Keratinocyte (primary cell): ENCODE measurements at regions not wholly inside any gene's neighbourhood (a gene's known extent, or its start where the extent isn't known, plus 50 kb on each side); places are given as distances from the start of the nearest gene placed in this dataset.

Experiments
- DNase-seq: peaks from one replicate; pipeline ENCODE4 v3.0.0-alpha.2; 2011; ENCODE audit warnings: low read depth, missing footprints, low spot score
- FAIRE-seq: peaks from 2 replicates; lab custom pipeline; 2011; peaks lifted over from hg19 to GRCh38; lab: Jason Lieb, UNC
- H2AFZ ChIP-seq: 2 replicates; pipeline ENCODE4 v1.6.0; 2012; ENCODE audit warnings: low read length, control low read depth, inconsistent platforms; ENCODE audit not compliant: control insufficient read depth
- H3K27ac ChIP-seq: 2 replicates; pipeline ENCODE4 v1.5.1; 2011; ENCODE audit warnings: low read length; ENCODE audit not compliant: control insufficient read depth, insufficient read depth
- H3K27me3 ChIP-seq: 3 replicates; pipeline ENCODE4 v1.6.0; 2011; ENCODE audit warnings: low read length; ENCODE audit not compliant: control insufficient read depth, insufficient read depth; ENCODE audit errors: extremely low read depth
- H3K36me3 ChIP-seq, 2 experiments: 2 replicates in 1 of 2; 3 replicates in 1 of 2; pipeline ENCODE4 v1.5.1; 2011; ENCODE audit warnings: low read length in 2 of 2, mild to moderate bottlenecking in 1 of 2; ENCODE audit not compliant: control insufficient read depth in 2 of 2, insufficient read depth in 2 of 2; ENCODE audit errors: extremely low read depth in 1 of 2
- H3K4me1 ChIP-seq: 3 replicates; pipeline ENCODE4 v1.5.1; 2011; ENCODE audit warnings: low read length; ENCODE audit not compliant: control insufficient read depth, insufficient read depth; ENCODE audit errors: extremely low read depth
- H3K4me2 ChIP-seq: 3 replicates; pipeline ENCODE4 v1.6.0; 2011; ENCODE audit warnings: low read depth, low read length; ENCODE audit not compliant: control insufficient read depth, insufficient read depth; ENCODE audit errors: extremely low read depth
- H3K4me3 ChIP-seq, 3 experiments: fragments of 200-600 bp in 1 of 3; sonication (generic) in 1 of 3; 2 replicates in 2 of 3; 3 replicates in 1 of 3; pipeline ENCODE4 v1.5.1; 2011 to 2016; ENCODE audit warnings: low read length in 3 of 3, mild to moderate bottlenecking in 3 of 3, control low read depth in 2 of 3, inconsistent platforms in 1 of 3, low read depth in 1 of 3, mixed read lengths in 1 of 3, mixed run types in 1 of 3, moderate library complexity in 1 of 3; ENCODE audit not compliant: control insufficient read depth in 2 of 3, insufficient read depth in 2 of 3; ENCODE audit errors: extremely low read depth in 1 of 3
- H3K79me2 ChIP-seq: 2 replicates; pipeline ENCODE4 v1.6.0; 2012; ENCODE audit warnings: low read length; ENCODE audit not compliant: control insufficient read depth, insufficient read depth
- H3K9ac ChIP-seq: 3 replicates; pipeline ENCODE4 v1.6.0; 2011; ENCODE audit warnings: low read length; ENCODE audit not compliant: control insufficient read depth, insufficient read depth; ENCODE audit errors: extremely low read depth
- H3K9me1 ChIP-seq: 3 replicates; pipeline ENCODE4 v1.6.0; 2011; ENCODE audit warnings: low read length; ENCODE audit not compliant: control insufficient read depth, insufficient read depth; ENCODE audit errors: extremely low read depth
- H3K9me3 ChIP-seq: 2 replicates; pipeline ENCODE4 v1.5.1; 2012; ENCODE audit warnings: low read depth, low read length; ENCODE audit not compliant: control insufficient read depth
- H4K20me1 ChIP-seq: 3 replicates; pipeline ENCODE4 v1.6.0; 2011; ENCODE audit warnings: low read length; ENCODE audit not compliant: control insufficient read depth, insufficient read depth; ENCODE audit errors: extremely low read depth
- CTCF ChIP-seq, 3 experiments: IDR thresholded peaks in 1 of 3; conservative IDR thresholded peaks in 1 of 3; optimal IDR thresholded peaks in 1 of 3; 2 replicates in 2 of 3; 3 replicates in 1 of 3; pipeline versions ENCODE3 to v1.5.1; 2011; ENCODE audit warnings: low read length in 3 of 3, mild to moderate bottlenecking in 3 of 3, moderate library complexity in 2 of 3, control low read depth in 1 of 3, inconsistent platforms in 1 of 3; ENCODE audit not compliant: insufficient read depth in 2 of 3; ENCODE audit errors: extremely low read depth in 1 of 3
- EZH2 ChIP-seq: IDR thresholded peaks from one replicate; pipeline ENCODE4 v1.6.1; 2012; ENCODE audit warnings: inconsistent platforms, mild to moderate bottlenecking, low read length, moderate library complexity
- dilution Hi-C: fragments of 300-500 bp; cut with MboI; formaldehyde crosslinking; loops from one replicate; pipeline ENCODE4 v1.7.0; 2020; ENCODE audit warnings: low sequenced_read_pairs; ENCODE audit not compliant: extremely low pct_ligation_motif_present

DNA sequence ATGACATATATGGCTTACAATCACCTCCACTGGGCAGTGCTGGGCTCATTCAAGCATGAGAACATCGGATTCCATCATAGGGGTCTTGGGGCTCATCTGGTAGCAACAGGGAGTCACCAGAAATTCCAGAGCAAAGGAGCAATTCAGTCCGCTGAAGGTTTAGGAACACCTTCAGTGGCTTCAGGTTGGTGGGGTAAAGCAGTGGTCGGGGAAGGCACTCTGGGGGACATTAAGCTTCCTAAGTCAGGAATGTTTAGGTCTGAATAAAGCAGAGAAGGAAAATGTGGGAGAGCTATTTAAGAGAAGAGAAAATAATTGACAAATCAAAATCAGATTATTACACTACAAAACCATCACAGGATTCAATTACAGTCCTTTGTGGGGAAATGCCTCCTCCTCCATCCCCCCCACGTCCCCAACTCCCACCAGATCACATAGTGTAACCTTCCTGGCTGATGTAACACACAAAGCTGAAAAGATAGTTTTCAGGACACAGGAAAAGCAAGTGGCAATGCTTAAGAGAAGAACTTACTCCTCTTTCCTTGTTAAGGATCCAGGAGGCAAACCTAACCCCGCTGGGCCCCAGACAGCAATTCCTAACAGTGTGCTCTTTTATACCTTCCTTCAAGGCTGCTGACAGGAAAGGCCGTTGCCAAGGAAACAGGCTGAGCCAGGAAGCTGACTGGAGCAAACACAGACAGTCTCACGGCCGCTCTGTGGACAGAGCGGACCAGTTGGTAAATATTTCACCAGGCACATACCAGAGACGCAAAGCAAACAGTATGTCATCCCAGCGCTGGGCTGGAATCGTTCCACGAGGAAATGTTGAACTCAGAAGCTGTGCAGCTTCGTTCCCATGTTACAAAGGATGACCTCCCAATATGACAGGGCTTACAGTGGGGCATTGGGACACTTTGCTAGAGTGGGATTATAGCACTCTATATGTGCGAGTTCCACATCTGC lies 57.5 kb upstream of the LMCD1 start:
- H3K4me1 ChIP-seq, result no peaks in the 10 kb centered on the region
- H3K9me3 ChIP-seq, result no peaks in the 10 kb centered on the region
- H3K9me1 ChIP-seq, result no peaks in the 10 kb centered on the region
- no peaks in the 10 kb centered on the region for H3K27me3 ChIP-seq
- dilution Hi-C loops, result no loop called here
- no peak overlapping the region for H3K9ac ChIP-seq
- DNase-seq (no peak), FAIRE-seq (no peak)
- no peaks in the 10 kb centered on the region for H4K20me1 ChIP-seq
- no peaks in the 10 kb centered on the region for H3K79me2 ChIP-seq
- H3K4me2 ChIP-seq, result no peak overlapping the region
- no peak overlapping the region for H3K27ac ChIP-seq
- TF ChIP-seq EZH2, result no peak
- TF ChIP-seq CTCF (optimal IDR thresholded peaks at IDR 0.05 in 1 of 3, IDR thresholded peaks at IDR 0.05 in 1 of 3, conservative IDR thresholded peaks at IDR 0.05 in 1 of 3; ENCODE audit: extremely low read depth in 1 of 3, insufficient read depth in 2 of 3, low read length in 3 of 3), result no peak
- no peak overlapping the region for H3K4me3 ChIP-seq
- no peaks in the 10 kb centered on the region for H3K36me3 ChIP-seq
- H2AFZ ChIP-seq, result no peak overlapping the region

- no peak overlapping the region for H3K9ac ChIP-seq
These were observed 56.7 kb upstream of the LMCD1 start for GRCh38 chr3:8444883-8445282.

More at GRCh38 chr3:8444883-8445282, 56.7 kb upstream of the LMCD1 start:
- Histone ChIP-seq H4K20me1 (no peaks in the 10 kb centered on the region), H3K4me3 (no peak overlapping the region), H3K36me3 (no peaks in the 10 kb centered on the region), H3K79me2 (no peaks in the 10 kb centered on the region), H3K9me1 (no peaks in the 10 kb centered on the region), H3K27ac (no peak overlapping the region), H2AFZ (no peak overlapping the region), H3K4me1 (no peaks in the 10 kb centered on the region), H3K27me3 (no peaks in the 10 kb centered on the region), H3K4me2 (no peak overlapping the region), H3K9me3 (no peaks in the 10 kb centered on the region)
- TF ChIP-seq EZH2 (no peak), CTCF (optimal IDR thresholded peaks at IDR 0.05 in 1 of 3, IDR thresholded peaks at IDR 0.05 in 1 of 3, conservative IDR thresholded peaks at IDR 0.05 in 1 of 3; ENCODE audit: extremely low read depth in 1 of 3, insufficient read depth in 2 of 3, low read length in 3 of 3) (no peak)
- dilution Hi-C loops, result no loop called here
- DNase-seq (no peak), FAIRE-seq (no peak)
